ENCODE measurements at regions not wholly inside any gene's neighbourhood (a gene's known extent, or its start where the extent isn't known, plus 50 kb on each side); places are given as distances from the start of the nearest gene placed in this dataset.

GRCh38 chrX:15160558-15161095 is 109.3 kb downstream of the ASB9 start:
- no peak overlapping the region for H2BK5ac ChIP-seq (ENCODE audit: low read depth, low read length, poor library complexity, severe bottlenecking)
- H4K8ac ChIP-seq (ENCODE audit: low read depth in 2 of 2, low read length in 2 of 2), result no peak overlapping the region
- H3K27ac ChIP-seq (ENCODE audit: insufficient read depth, low read length), result no peak overlapping the region
- H3K9ac ChIP-seq (ENCODE audit: low read depth, low read length), result no peak overlapping the region
- no peak overlapping the region for H3K4me3 ChIP-seq (ENCODE audit: insufficient read depth, low read depth, low read length)
- no peak overlapping the region for H3K23ac ChIP-seq (ENCODE audit: low read depth, low read length)
- H2BK20ac ChIP-seq (ENCODE audit: low read depth, low read length), result no peak overlapping the region
- intact Hi-C loops (cut with micrococcal nuclease) (no loop called here), in situ Hi-C loops (cut with MboI; ENCODE audit: low sequenced_read_pairs) (no loop called here), dilution Hi-C loops (cut with HindIII; ENCODE audit: low sequenced_read_pairs, unreplicated experiment) (no loop called here)
- H2BK15ac ChIP-seq (ENCODE audit: low read depth, low read length), result no peak overlapping the region
- ATAC-seq (ENCODE audit: low read depth) (no peak), DNase-seq (no peak)
- no peak overlapping the region for H3K4me2 ChIP-seq (ENCODE audit: low read depth, low read length)
- H3K36me3 ChIP-seq (ENCODE audit: control insufficient read depth, insufficient read depth, low read length), result no peaks in the 10 kb centered on the region
- H2AK5ac ChIP-seq (ENCODE audit: low read depth, low read length), result no peak overlapping the region
- no peak overlapping the region for H2BK120ac ChIP-seq (ENCODE audit: low read depth, low read length)
- no TSS peak for BruUV-seq (replicated peaks)
- no peaks in the 10 kb centered on the region for H4K20me1 ChIP-seq (ENCODE audit: insufficient read depth, low read length)
- H3K18ac ChIP-seq (ENCODE audit: low read depth, low read length), result no peak overlapping the region
- H3K9me1 ChIP-seq (ENCODE audit: insufficient read depth, low read length), result no peaks in the 10 kb centered on the region
- ChIA-PET CTCF (no interaction called here), POLR2A (ENCODE audit: unreplicated experiment) (no interaction called here)
- H3K14ac ChIP-seq (replicated peaks; ENCODE audit: low read depth, low read length), result no peak overlapping the region
- TF ChIP-seq NFE2L2 (IDR thresholded peaks at IDR 0.05; ENCODE audit: low read depth, low read length), result no peak
- no peak for TF ChIP-seq RAD21 (IDR thresholded peaks at IDR 0.05; ENCODE audit: low read length)
- TF ChIP-seq BHLHE40 (IDR thresholded peaks at IDR 0.05; ENCODE audit: low read depth, low read length), result no peak
- TF ChIP-seq POLR2A (IDR thresholded peaks at IDR 0.05; ENCODE audit: low read depth, low read length), result no peak
- TF ChIP-seq MAZ (IDR thresholded peaks at IDR 0.05; ENCODE audit: borderline replicate concordance, low read depth, low read length), result no peak
- no peak overlapping the region for H4K5ac ChIP-seq (ENCODE audit: low read depth, low read length)
- 20% methylated on average over 1 of the region's 5 CpGs; no CpG with 5 or more reads in 1 of the 2 experiments for WGBS, 2 experiments (ENCODE audit: extremely low coverage in 2 of 2, insufficient read length in 1 of 2)
- H2AFZ ChIP-seq (replicated peaks; ENCODE audit: low read length, poor library complexity), result no peak overlapping the region
- no peak overlapping the region for H3K4ac ChIP-seq (ENCODE audit: low read depth, low read length)
- no peaks in the 10 kb centered on the region for H3K79me1 ChIP-seq (ENCODE audit: low read depth in 1 of 2, low read length in 2 of 2)
- H4K91ac ChIP-seq (ENCODE audit: insufficient read depth, low read depth, low read length), result no peak overlapping the region
- H3K56ac ChIP-seq (ENCODE audit: extremely low read depth, insufficient read depth, low read length), result no peak overlapping the region
- no peaks in the 10 kb centered on the region for H3K4me1 ChIP-seq (ENCODE audit: control insufficient read depth, insufficient read depth, low read length)
- H3K9me3 ChIP-seq (ENCODE audit: control insufficient read depth, insufficient read depth, low read length), result no peaks in the 10 kb centered on the region
- H3K27me3 ChIP-seq (ENCODE audit: control insufficient read depth, insufficient read depth, low read length), result no peaks in the 10 kb centered on the region
- H2AK9ac ChIP-seq (replicated peaks; ENCODE audit: low read depth, low read length, poor library complexity), result no peak overlapping the region

All from IMR-90 (cell line).